Fibroblast of lung (primary cell): ENCODE measurements at regions not wholly inside any gene's neighbourhood (a gene's known extent, or its start where the extent isn't known, plus 50 kb on each side); places are given as distances from the start of the nearest gene placed in this dataset.

Experiments used
- EZH2 ChIP-seq: IDR thresholded peaks from 2 replicates; pipeline ENCODE4 v1.5.1; 2012; ENCODE audit warnings: low read length, control low read depth, mild to moderate bottlenecking; ENCODE audit errors: missing control alignments
- TF ChIP-seq, protein P1 (sequence below), 2 donors: IDR thresholded peaks in 1 of 2; conservative IDR thresholded peaks in 1 of 2; 1 replicate in 1 of 2; 2 replicates in 1 of 2; pipeline ENCODE4 v1.5.1; 2011 to 2012; ENCODE audit warnings: low read length in 2 of 2, control low read depth in 1 of 2, inconsistent platforms in 1 of 2, low read depth in 1 of 2, mild to moderate bottlenecking in 1 of 2

DNA sequence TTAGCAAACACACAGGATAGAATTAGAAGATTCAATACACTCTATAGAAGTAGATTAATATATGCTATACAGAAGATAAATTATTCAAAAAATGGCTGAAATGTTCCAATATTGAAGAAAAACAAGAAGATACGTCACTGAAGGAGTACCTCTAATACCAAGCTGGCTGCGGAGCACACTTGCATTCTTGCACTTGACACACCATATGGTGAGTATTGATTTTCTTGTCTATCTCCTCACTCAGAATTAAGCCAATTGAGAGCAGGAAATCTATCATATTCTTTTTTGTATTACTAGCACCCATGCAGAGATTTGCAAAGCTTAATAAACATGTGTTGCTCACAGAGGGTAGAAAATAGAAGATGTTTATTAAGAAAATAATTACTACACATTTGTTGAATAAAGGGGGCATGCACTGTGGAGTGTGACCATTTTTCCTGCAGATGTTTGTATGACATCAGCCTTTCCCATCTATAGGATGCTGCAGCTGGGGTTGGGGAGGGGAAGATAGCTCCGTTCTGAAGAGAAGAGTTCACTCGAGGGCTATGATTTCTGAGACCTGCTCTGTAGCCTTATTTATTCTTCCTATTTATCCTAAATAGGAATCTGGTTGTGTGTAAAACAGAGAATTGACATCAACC lies 318.1 kb downstream of the HHIPL2 start:
- TF ChIP-seq, protein P1, sequence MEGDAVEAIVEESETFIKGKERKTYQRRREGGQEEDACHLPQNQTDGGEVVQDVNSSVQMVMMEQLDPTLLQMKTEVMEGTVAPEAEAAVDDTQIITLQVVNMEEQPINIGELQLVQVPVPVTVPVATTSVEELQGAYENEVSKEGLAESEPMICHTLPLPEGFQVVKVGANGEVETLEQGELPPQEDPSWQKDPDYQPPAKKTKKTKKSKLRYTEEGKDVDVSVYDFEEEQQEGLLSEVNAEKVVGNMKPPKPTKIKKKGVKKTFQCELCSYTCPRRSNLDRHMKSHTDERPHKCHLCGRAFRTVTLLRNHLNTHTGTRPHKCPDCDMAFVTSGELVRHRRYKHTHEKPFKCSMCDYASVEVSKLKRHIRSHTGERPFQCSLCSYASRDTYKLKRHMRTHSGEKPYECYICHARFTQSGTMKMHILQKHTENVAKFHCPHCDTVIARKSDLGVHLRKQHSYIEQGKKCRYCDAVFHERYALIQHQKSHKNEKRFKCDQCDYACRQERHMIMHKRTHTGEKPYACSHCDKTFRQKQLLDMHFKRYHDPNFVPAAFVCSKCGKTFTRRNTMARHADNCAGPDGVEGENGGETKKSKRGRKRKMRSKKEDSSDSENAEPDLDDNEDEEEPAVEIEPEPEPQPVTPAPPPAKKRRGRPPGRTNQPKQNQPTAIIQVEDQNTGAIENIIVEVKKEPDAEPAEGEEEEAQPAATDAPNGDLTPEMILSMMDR (conservative IDR thresholded peaks at IDR 0.05 in 1 of 2, IDR thresholded peaks at IDR 0.05 in 1 of 2; ENCODE audit: low read depth in 1 of 2, low read length in 2 of 2), result no peak
- no peak for TF ChIP-seq EZH2
